ENCODE measurements at regions not wholly inside any gene's neighbourhood (a gene's known extent, or its start where the extent isn't known, plus 50 kb on each side); places are given as distances from the start of the nearest gene placed in this dataset.

DNA sequence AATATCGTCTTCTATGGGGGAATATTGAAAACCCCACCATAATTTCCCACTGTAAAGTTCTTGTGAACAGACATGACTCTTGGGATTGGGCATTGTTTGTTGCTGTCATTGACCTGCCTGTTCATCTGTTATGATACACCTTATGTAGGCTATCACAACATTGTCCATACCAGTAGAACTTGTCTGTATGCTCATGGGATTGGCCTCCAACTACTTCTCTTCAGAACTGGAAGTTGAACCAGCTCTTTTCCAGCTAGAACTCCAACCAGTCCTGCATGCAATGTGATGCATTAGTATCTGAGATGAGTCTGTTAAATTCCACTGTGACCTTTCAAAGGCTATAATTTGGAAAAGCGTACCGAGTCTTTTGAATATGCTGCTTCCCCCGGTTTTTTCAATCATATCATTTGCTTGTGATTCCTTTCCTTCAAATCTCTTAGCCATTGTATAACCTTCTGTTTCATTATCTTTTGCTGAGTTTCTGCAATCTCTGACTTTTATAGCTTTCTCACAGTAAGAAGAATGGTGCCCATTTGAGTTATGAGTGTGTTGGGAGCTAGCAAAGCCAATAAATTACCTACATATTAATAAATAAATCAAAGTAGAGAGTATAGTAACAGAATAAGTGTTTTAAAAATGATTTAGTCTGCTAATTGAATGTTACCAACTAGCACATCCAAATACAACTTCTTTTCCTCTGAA is 101.9 kb downstream of the PLK2 start:
- DNase-seq (ENCODE audit: low read depth): no peak
- TF ChIP-seq POLR2A (IDR thresholded peaks at IDR 0.05; ENCODE audit: extremely low read depth, insufficient read length): no peak
- TF ChIP-seq, protein P1, sequence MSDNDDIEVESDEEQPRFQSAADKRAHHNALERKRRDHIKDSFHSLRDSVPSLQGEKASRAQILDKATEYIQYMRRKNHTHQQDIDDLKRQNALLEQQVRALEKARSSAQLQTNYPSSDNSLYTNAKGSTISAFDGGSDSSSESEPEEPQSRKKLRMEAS (IDR thresholded peaks at IDR 0.05; ENCODE audit: low read depth, low read length): no peak
- TF ChIP-seq, protein P2, sequence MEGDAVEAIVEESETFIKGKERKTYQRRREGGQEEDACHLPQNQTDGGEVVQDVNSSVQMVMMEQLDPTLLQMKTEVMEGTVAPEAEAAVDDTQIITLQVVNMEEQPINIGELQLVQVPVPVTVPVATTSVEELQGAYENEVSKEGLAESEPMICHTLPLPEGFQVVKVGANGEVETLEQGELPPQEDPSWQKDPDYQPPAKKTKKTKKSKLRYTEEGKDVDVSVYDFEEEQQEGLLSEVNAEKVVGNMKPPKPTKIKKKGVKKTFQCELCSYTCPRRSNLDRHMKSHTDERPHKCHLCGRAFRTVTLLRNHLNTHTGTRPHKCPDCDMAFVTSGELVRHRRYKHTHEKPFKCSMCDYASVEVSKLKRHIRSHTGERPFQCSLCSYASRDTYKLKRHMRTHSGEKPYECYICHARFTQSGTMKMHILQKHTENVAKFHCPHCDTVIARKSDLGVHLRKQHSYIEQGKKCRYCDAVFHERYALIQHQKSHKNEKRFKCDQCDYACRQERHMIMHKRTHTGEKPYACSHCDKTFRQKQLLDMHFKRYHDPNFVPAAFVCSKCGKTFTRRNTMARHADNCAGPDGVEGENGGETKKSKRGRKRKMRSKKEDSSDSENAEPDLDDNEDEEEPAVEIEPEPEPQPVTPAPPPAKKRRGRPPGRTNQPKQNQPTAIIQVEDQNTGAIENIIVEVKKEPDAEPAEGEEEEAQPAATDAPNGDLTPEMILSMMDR (IDR thresholded peaks at IDR 0.05; ENCODE audit: low read depth, low read length): no peak
- no peak for TF ChIP-seq MYC (IDR thresholded peaks at IDR 0.05; ENCODE audit: low read depth, low read length)
- H3K4me3 ChIP-seq (ENCODE audit: low read depth, low read length): no peak overlapping the region

DNA sequence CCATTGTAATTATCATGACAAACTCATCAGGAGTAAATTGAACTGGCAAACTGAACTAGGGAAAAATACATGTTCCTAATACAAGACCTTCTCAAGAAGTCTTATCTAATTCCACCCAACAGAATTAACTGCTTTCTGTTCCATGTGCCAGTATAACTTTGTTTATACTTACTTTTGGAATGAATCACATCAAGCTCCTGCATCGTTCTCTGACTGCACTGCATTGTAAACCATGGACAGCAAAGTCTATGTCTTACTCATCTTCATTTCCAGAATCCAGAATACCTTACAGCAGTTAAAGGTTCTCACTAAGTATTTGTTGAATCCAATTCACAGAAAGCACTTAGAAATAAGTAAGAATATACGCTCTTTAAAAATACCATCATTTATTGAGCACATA is 102.8 kb downstream of the PLK2 start:
- H3K4me3 ChIP-seq (ENCODE audit: low read depth, low read length): no peak overlapping the region
- TF ChIP-seq, protein P2 (IDR thresholded peaks at IDR 0.05; ENCODE audit: low read depth, low read length): no peak
- no peak for TF ChIP-seq MYC (IDR thresholded peaks at IDR 0.05; ENCODE audit: low read depth, low read length)
- TF ChIP-seq, protein P1 (IDR thresholded peaks at IDR 0.05; ENCODE audit: low read depth, low read length): no peak

DNA sequence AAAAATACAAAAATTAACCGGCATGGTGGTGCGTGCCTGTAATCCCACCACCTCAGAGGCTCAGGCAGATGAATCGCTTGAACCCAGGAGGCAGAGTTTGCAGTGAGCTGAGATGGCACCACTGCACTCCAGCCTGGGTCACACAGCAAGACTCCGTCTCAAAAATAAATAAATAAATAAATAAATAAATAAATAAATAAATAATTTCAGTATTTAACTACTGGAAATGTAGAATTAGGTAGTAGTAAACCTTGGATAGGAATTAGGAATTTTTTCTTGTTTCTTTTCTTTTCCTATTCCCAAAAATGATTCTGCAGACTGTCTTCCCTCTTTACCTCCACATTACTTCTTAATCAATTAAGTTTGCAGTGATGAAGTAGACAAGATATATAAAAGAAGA is 103.2 kb downstream of the PLK2 start:
- DNase-seq (ENCODE audit: low read depth): no peak
- H3K4me3 ChIP-seq (ENCODE audit: low read depth, low read length): no peak overlapping the region
- TF ChIP-seq, protein P1 (IDR thresholded peaks at IDR 0.05; ENCODE audit: low read depth, low read length): no peak

More for the DNA sequence above, 102.8 kb downstream of the PLK2 start:
- DNase-seq (ENCODE audit: low read depth): no peak

DNA sequence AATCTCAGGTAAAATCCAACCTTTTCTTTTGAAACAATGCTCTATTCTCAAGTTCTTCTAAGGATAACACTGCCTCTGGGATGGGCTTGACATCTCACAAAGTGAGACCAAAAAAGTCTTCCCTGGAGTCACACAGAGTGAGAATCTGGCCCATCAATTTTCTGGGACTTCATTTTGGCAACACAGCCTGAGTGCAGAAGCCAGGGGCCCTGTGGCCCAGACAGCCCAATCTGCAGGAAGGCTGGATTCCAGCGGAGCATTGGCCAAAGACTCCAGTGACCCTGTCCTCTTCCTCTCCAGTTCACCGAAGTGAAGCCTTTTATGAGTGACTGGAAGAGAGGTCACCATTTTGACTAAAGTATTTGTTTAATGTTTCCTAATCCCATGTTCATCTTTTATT is 105.1 kb downstream of the PLK2 start:
- no peak for DNase-seq (ENCODE audit: low read depth)
- H3K4me3 ChIP-seq (ENCODE audit: low read depth, low read length): no peak overlapping the region
- TF ChIP-seq POLR2A (IDR thresholded peaks at IDR 0.05; ENCODE audit: extremely low read depth, insufficient read length): no peak
- no peak for TF ChIP-seq MYC (IDR thresholded peaks at IDR 0.05; ENCODE audit: low read depth, low read length)
- TF ChIP-seq, protein P2 (IDR thresholded peaks at IDR 0.05; ENCODE audit: low read depth, low read length): no peak

DNA sequence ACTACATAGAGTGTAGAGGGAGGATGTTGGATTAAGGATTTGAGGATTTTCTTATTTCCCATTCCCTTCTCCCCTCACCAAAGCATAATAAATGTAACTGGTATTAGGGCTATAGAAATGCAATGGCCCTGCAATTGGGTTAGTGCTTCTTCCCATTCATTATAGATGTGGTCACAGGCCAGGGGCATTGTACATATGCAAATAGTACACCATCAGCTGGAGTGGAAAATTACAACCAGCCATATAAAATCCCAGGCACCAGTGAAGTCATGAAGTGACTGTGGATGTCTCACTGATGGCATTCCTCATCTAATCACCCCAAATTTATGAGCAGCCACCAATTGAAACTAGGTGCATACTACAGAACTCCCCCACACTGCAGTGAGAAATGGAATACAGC is 105.9 kb downstream of the PLK2 start:
- TF ChIP-seq POLR2A (IDR thresholded peaks at IDR 0.05; ENCODE audit: extremely low read depth, insufficient read length): no peak
- no peak for DNase-seq (ENCODE audit: low read depth)

DNA sequence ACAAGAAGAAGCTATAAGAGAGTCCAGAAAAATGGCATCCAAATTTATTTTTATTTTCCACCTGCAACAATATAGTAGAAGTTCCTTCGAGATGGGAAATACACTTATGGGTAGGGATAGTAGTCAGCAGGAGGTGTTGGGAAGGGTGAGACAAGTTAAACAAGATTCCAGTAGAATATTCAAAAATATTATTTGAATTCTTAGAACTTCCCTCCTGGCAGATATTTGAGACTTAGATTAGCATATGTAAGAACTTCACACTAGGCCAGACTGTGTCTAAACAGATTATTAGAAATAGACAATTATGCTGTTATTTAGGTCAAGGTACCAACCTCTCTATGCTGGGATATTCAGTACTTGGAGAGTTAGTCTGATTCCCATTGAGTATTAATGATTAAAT is 108.7 kb downstream of the PLK2 start:
- no peak for TF ChIP-seq POLR2A (IDR thresholded peaks at IDR 0.05; ENCODE audit: extremely low read depth, insufficient read length)
- TF ChIP-seq, protein P1 (IDR thresholded peaks at IDR 0.05; ENCODE audit: low read depth, low read length): no peak
- TF ChIP-seq, protein P2 (IDR thresholded peaks at IDR 0.05; ENCODE audit: low read depth, low read length): no peak
- no peak for TF ChIP-seq MYC (IDR thresholded peaks at IDR 0.05; ENCODE audit: low read depth, low read length)
- no peak for DNase-seq (ENCODE audit: low read depth)
- no peak overlapping the region for H3K4me3 ChIP-seq (ENCODE audit: low read depth, low read length)

More for the DNA sequence above, 105.9 kb downstream of the PLK2 start:
- H3K4me3 ChIP-seq (ENCODE audit: low read depth, low read length): no peak overlapping the region
